Peyer's patch (tissue), 4 donors: ENCODE measurements at regions not wholly inside any gene's neighbourhood (a gene's known extent, or its start where the extent isn't known, plus 50 kb on each side); places are given as distances from the start of the nearest gene placed in this dataset.
"Not testable (repeated sequence)": the region's sequence is repeated elsewhere in the genome, so short reads cannot be mapped to it uniquely, and the experiment has no call there.

ENCODE experiments used
- DNase-seq, 3 donors: peaks; one replicate each; pipeline ENCODE4 v3.0.0-alpha.2; 2017 to 2019
- H3K27ac ChIP-seq, 4 donors: fragments of 200-600 bp; sonication (generic); one replicate each; pipeline ENCODE4 v1.5.1; 2016 to 2019
- H3K27me3 ChIP-seq, 2 donors: fragments of 200-600 bp; sonication (generic); one replicate each; pipeline ENCODE4 v1.5.1; 2019
- H3K36me3 ChIP-seq, 3 donors: fragments of 200-600 bp; sonication (generic); one replicate each; pipeline ENCODE4 v1.5.1; 2016 to 2019
- H3K4me1 ChIP-seq, 4 donors: fragments of 200-600 bp; sonication (generic); one replicate each; pipeline ENCODE4 v1.5.1; 2016 to 2019
- H3K4me3 ChIP-seq, 4 donors: fragments of 200-600 bp; sonication (generic); 1 replicate in 3 of 4; 2 replicates in 1 of 4; pipeline ENCODE4 v1.5.1; 2016 to 2019; ENCODE audit warnings: mild to moderate bottlenecking in 1 of 4
- H3K9me3 ChIP-seq, 4 donors: fragments of 200-600 bp; sonication (generic); one replicate each; pipeline ENCODE4 v1.5.1; 2016 to 2019; ENCODE audit warnings: mild to moderate bottlenecking in 1 of 4
- CTCF ChIP-seq, 6 experiments: fragments of 450-650 bp in 4 of 6; fragments of 200-600 bp in 2 of 6; sonication (generic) in 1 of 6; IDR thresholded peaks; one replicate each; pipeline ENCODE4 v1.5.1; 2017 to 2019; ENCODE audit warnings: antibody characterized with exemption in 6 of 6, mild to moderate bottlenecking in 3 of 6, moderate library complexity in 1 of 6
- POLR2A ChIP-seq, 2 donors: fragments of 450-650 bp; IDR thresholded peaks; one replicate each; pipeline ENCODE4 v1.5.1; 2017; ENCODE audit warnings: antibody characterized with exemption in 2 of 2, mild to moderate bottlenecking in 2 of 2, moderate library complexity in 2 of 2

GRCh38 chr1:73218995-73219546, 936.7 kb upstream of the NEGR1 start:
- H3K9me3 ChIP-seq: no peaks in the 10 kb centered on the region
- no peak for DNase-seq
- no peak overlapping the region for H3K4me3 ChIP-seq
- no peaks in the 10 kb centered on the region for H3K27me3 ChIP-seq
- no peak overlapping the region for H3K27ac ChIP-seq
- no peaks in the 10 kb centered on the region for H3K36me3 ChIP-seq
- TF ChIP-seq CTCF (IDR thresholded peaks at IDR 0.05) (no peak), POLR2A (IDR thresholded peaks at IDR 0.05) (no peak)
- no peaks in the 10 kb centered on the region for H3K4me1 ChIP-seq

- Histone ChIP-seq H3K9me3 (peaks cover 0 to 3% (median 0%) of the 10 kb centered on the region in 4 donors), H3K27ac (no peak overlapping the region), H3K27me3 (no peaks in the 10 kb centered on the region), H3K4me1 (no peaks in the 10 kb centered on the region), H3K4me3 (no peak overlapping the region), H3K36me3 (no peaks in the 10 kb centered on the region)
- DNase-seq: no peak
- TF ChIP-seq POLR2A (IDR thresholded peaks at IDR 0.05) (no peak), CTCF (IDR thresholded peaks at IDR 0.05) (no peak)
These were observed 923.1 kb upstream of the NEGR1 start for GRCh38 chr1:73205294-73205973.

- Histone ChIP-seq H3K4me1 (no peaks in the 10 kb centered on the region), H3K4me3 (no peak overlapping the region), H3K9me3 (no peaks in the 10 kb centered on the region), H3K36me3 (no peaks in the 10 kb centered on the region), H3K27ac (no peak overlapping the region), H3K27me3 (no peaks in the 10 kb centered on the region)
- no peak for TF ChIP-seq POLR2A (IDR thresholded peaks at IDR 0.05)
- TF ChIP-seq CTCF (IDR thresholded peaks at IDR 0.05): no peak
- no peak for DNase-seq
These were observed 915.6 kb upstream of the NEGR1 start for GRCh38 chr1:73197972-73198371.

GRCh38 chr1:73194965-73195364, 912.6 kb upstream of the NEGR1 start:
- H3K27me3 ChIP-seq: no peaks in the 10 kb centered on the region
- H3K4me1 ChIP-seq: no peaks in the 10 kb centered on the region
- TF ChIP-seq CTCF (IDR thresholded peaks at IDR 0.05) (no peak), POLR2A (IDR thresholded peaks at IDR 0.05) (no peak)
- no peaks in the 10 kb centered on the region for H3K36me3 ChIP-seq
- no peak overlapping the region for H3K4me3 ChIP-seq
- DNase-seq: no peak
- H3K27ac ChIP-seq: no peak overlapping the region
- no peaks in the 10 kb centered on the region for H3K9me3 ChIP-seq

- not testable (repeated sequence) for H3K36me3 ChIP-seq, H3K4me1 ChIP-seq, DNase-seq, H3K9me3 ChIP-seq, H3K4me3 ChIP-seq, H3K27me3 ChIP-seq, H3K27ac ChIP-seq
These were observed 901.2 kb upstream of the NEGR1 start for GRCh38 chr1:73183581-73183980.

GRCh38 chr1:73181190-73181540, 898.8 kb upstream of the NEGR1 start:
- H3K36me3 ChIP-seq: no peaks in the 10 kb centered on the region
- no peak overlapping the region for H3K27ac ChIP-seq
- no peak for TF ChIP-seq POLR2A (IDR thresholded peaks at IDR 0.05)
- no peak for TF ChIP-seq CTCF (IDR thresholded peaks at IDR 0.05)
- DNase-seq: no peak
- H3K9me3 ChIP-seq: no peaks in the 10 kb centered on the region
- no peaks in the 10 kb centered on the region for H3K27me3 ChIP-seq
- H3K4me3 ChIP-seq: no peak overlapping the region
- no peaks in the 10 kb centered on the region for H3K4me1 ChIP-seq
